ENCODE measurements at regions not wholly inside any gene's neighbourhood (a gene's known extent, or its start where the extent isn't known, plus 50 kb on each side); places are given as distances from the start of the nearest gene placed in this dataset.

- Histone ChIP-seq H3K4me2 (ENCODE audit: insufficient read depth, low read length) (no peak overlapping the region), H3K9me3 (ENCODE audit: low read depth, low read length) (no peaks in the 10 kb centered on the region), H3K36me3 (ENCODE audit: insufficient read depth, low read length) (no peaks in the 10 kb centered on the region), H3K27ac (ENCODE audit: low read depth, low read length) (no peak overlapping the region), H3K4me1 (ENCODE audit: insufficient read depth, low read length) (peaks cover 6% of the 10 kb centered on the region), H2AFZ (ENCODE audit: low read length) (peak overlapping the region; percentile 31), H3K4me3 (ENCODE audit: insufficient read depth, low read length) (no peak overlapping the region), H4K20me1 (ENCODE audit: insufficient read depth, low read length) (no peaks in the 10 kb centered on the region), H3K79me2 (ENCODE audit: insufficient read depth, low read length) (no peaks in the 10 kb centered on the region), H3K27me3 (ENCODE audit: insufficient read depth, low read length) (no peaks in the 10 kb centered on the region)
- no peak for DNase-seq (ENCODE audit: insufficient read length, low spot score, missing footprints)
- TF ChIP-seq CTCF (IDR thresholded peaks at IDR 0.05; ENCODE audit: extremely low read depth, low read depth, low read length): peak; percentile 34
Measured at GRCh38 chr4:176964116-176964691, 171.5 kb upstream of the VEGFC start.

GRCh38 chr4:176967586-176967985, 174.9 kb upstream of the VEGFC start:
- peaks cover 9% of the 10 kb centered on the region for H3K4me1 ChIP-seq (ENCODE audit: insufficient read depth, low read length)
- no peaks in the 10 kb centered on the region for H4K20me1 ChIP-seq (ENCODE audit: insufficient read depth, low read length)
- H3K79me2 ChIP-seq (ENCODE audit: insufficient read depth, low read length): no peaks in the 10 kb centered on the region
- H3K4me2 ChIP-seq (ENCODE audit: insufficient read depth, low read length): no peak overlapping the region
- H3K4me3 ChIP-seq (ENCODE audit: insufficient read depth, low read length): no peak overlapping the region
- H3K9me3 ChIP-seq (ENCODE audit: low read depth, low read length): no peaks in the 10 kb centered on the region
- no peak for TF ChIP-seq CTCF (IDR thresholded peaks at IDR 0.05; ENCODE audit: extremely low read depth, low read depth, low read length)
- no peaks in the 10 kb centered on the region for H3K27me3 ChIP-seq (ENCODE audit: insufficient read depth, low read length)
- no peaks in the 10 kb centered on the region for H3K36me3 ChIP-seq (ENCODE audit: insufficient read depth, low read length)
- H2AFZ ChIP-seq (ENCODE audit: low read length): no peak overlapping the region
- H3K27ac ChIP-seq (ENCODE audit: low read depth, low read length): no peak overlapping the region
- no peak for DNase-seq (ENCODE audit: insufficient read length, low spot score, missing footprints)

- Histone ChIP-seq H3K27ac (ENCODE audit: low read depth, low read length) (no peak overlapping the region), H3K9me3 (ENCODE audit: low read depth, low read length) (no peaks in the 10 kb centered on the region), H3K27me3 (ENCODE audit: insufficient read depth, low read length) (no peaks in the 10 kb centered on the region), H2AFZ (ENCODE audit: low read length) (peak overlapping the region; percentile 32), H3K4me1 (ENCODE audit: insufficient read depth, low read length) (peaks cover 9% of the 10 kb centered on the region), H3K4me2 (ENCODE audit: insufficient read depth, low read length) (no peak overlapping the region), H3K36me3 (ENCODE audit: insufficient read depth, low read length) (no peaks in the 10 kb centered on the region), H3K79me2 (ENCODE audit: insufficient read depth, low read length) (no peaks in the 10 kb centered on the region), H3K4me3 (ENCODE audit: insufficient read depth, low read length) (no peak overlapping the region), H4K20me1 (ENCODE audit: insufficient read depth, low read length) (no peaks in the 10 kb centered on the region)
- TF ChIP-seq CTCF (IDR thresholded peaks at IDR 0.05; ENCODE audit: extremely low read depth, low read depth, low read length): no peak
- no peak for DNase-seq (ENCODE audit: insufficient read length, low spot score, missing footprints)
Measured at GRCh38 chr4:176968094-176968493, 175.4 kb upstream of the VEGFC start.

GRCh38 chr4:176969011-176969410, 176.3 kb upstream of the VEGFC start:
- no peak for TF ChIP-seq CTCF (IDR thresholded peaks at IDR 0.05; ENCODE audit: extremely low read depth, low read depth, low read length)
- H3K36me3 ChIP-seq (ENCODE audit: insufficient read depth, low read length): no peaks in the 10 kb centered on the region
- no peak overlapping the region for H3K4me2 ChIP-seq (ENCODE audit: insufficient read depth, low read length)
- H3K27ac ChIP-seq (ENCODE audit: low read depth, low read length): no peak overlapping the region
- H4K20me1 ChIP-seq (ENCODE audit: insufficient read depth, low read length): no peaks in the 10 kb centered on the region
- no peak overlapping the region for H3K4me3 ChIP-seq (ENCODE audit: insufficient read depth, low read length)
- H2AFZ ChIP-seq (ENCODE audit: low read length): no peak overlapping the region
- no peaks in the 10 kb centered on the region for H3K9me3 ChIP-seq (ENCODE audit: low read depth, low read length)
- no peak for DNase-seq (ENCODE audit: insufficient read length, low spot score, missing footprints)
- H3K4me1 ChIP-seq (ENCODE audit: insufficient read depth, low read length): peaks cover 8% of the 10 kb centered on the region
- no peaks in the 10 kb centered on the region for H3K79me2 ChIP-seq (ENCODE audit: insufficient read depth, low read length)
- no peaks in the 10 kb centered on the region for H3K27me3 ChIP-seq (ENCODE audit: insufficient read depth, low read length)
